22Rv1 (cell line): ENCODE measurements at regions not wholly inside any gene's neighbourhood (a gene's known extent, or its start where the extent isn't known, plus 50 kb on each side); places are given as distances from the start of the nearest gene placed in this dataset.

Source experiments
- CTCF ChIP-seq: fragments of 450-650 bp; IDR thresholded peaks from 2 replicates; pipeline ENCODE4 v1.5.1; 2017; ENCODE audit warnings: mild to moderate bottlenecking
- ZFX ChIP-seq: fragments of 450-650 bp; IDR thresholded peaks from 2 replicates; pipeline ENCODE4 v1.6.1; 2017; ENCODE audit warnings: antibody characterized with exemption, borderline replicate concordance

GRCh38 chr13:107518292-107518691 lies 697.0 kb downstream of the LIG4 start:
- no peak for TF ChIP-seq CTCF
- no peak for TF ChIP-seq ZFX
